Kidney (tissue), 13 donors: ENCODE measurements at regions not wholly inside any gene's neighbourhood (a gene's known extent, or its start where the extent isn't known, plus 50 kb on each side); places are given as distances from the start of the nearest gene placed in this dataset.

Source experiments
- DNase-seq, 5 donors: peaks; one replicate each; pipeline ENCODE4 v3.0.0-alpha.2; 2013 to 2020
- FAIRE-seq: peaks from 2 replicates; lab custom pipeline; 2012; peaks lifted over from hg19 to GRCh38; lab: Jason Lieb, UNC
- H3K27ac ChIP-seq, 2 donors: one replicate each; pipeline ENCODE4 v1.7.0; 2013; ENCODE audit warnings: low read depth in 2 of 2, low read length in 2 of 2, inconsistent platforms in 1 of 2
- H3K27me3 ChIP-seq: one replicate; pipeline ENCODE4 v1.7.1; 2013; ENCODE audit warnings: low read length, inconsistent platforms; ENCODE audit not compliant: control insufficient read depth, insufficient read depth
- H3K36me3 ChIP-seq, 3 donors: one replicate each; pipeline versions ENCODE4 v1.7.0 to v1.7.1; 2013; ENCODE audit warnings: low read length in 3 of 3, control low read depth in 1 of 3, inconsistent platforms in 1 of 3; ENCODE audit not compliant: insufficient read depth in 3 of 3, control insufficient read depth in 2 of 3
- H3K4me1 ChIP-seq, 3 donors: one replicate each; pipeline versions ENCODE4 v1.7.0 to v1.7.1; 2013; ENCODE audit warnings: low read length in 3 of 3, inconsistent platforms in 1 of 3, low read depth in 1 of 3; ENCODE audit not compliant: control insufficient read depth in 2 of 3, insufficient read depth in 2 of 3
- H3K4me3 ChIP-seq, 3 donors: one replicate each; pipeline versions ENCODE4 v1.7.0 to v1.8.1; 2013; ENCODE audit warnings: low read length in 3 of 3, control low read depth in 1 of 3, inconsistent platforms in 1 of 3
- H3K9ac ChIP-seq, 3 donors: one replicate each; pipeline versions ENCODE4 v1.7.0 to v1.7.1; 2013; ENCODE audit warnings: low read length in 3 of 3, control low read depth in 1 of 3, inconsistent platforms in 1 of 3
- H3K9me3 ChIP-seq, 3 donors: one replicate each; pipeline versions ENCODE4 v1.7.0 to v1.7.1; 2013; ENCODE audit warnings: low read length in 3 of 3, control low read depth in 1 of 3, inconsistent platforms in 1 of 3; ENCODE audit not compliant: control insufficient read depth in 2 of 3, insufficient read depth in 1 of 3
- CTCF ChIP-seq: IDR thresholded peaks from 3 replicates; pipeline ENCODE4 v1.5.1; 2012; ENCODE audit warnings: mild to moderate bottlenecking, moderate library complexity, borderline replicate concordance; ENCODE audit not compliant: insufficient read depth; ENCODE audit errors: extremely low read depth
- intact Hi-C: fragments of 100-400 bp; cut with DNase I; formaldehyde crosslinking; loops from one replicate; pipeline ENCODE4 v1.11.1; 2022
- donor health status: control.
- donor health status: control.
- donor health status: control.
- donor health status: control.
- donor health status: control.
- donor health status: DM: yes; HTN: yes; CAD: no.
- donor health status: Normal renal cell carcinoma (clear cell type).

- DNase-seq (no peak), FAIRE-seq (no peak)
- Histone ChIP-seq H3K4me1 (no peaks in the 10 kb centered on the region), H3K4me3 (no peak overlapping the region), H3K36me3 (no peaks in the 10 kb centered on the region), H3K27ac (no peak overlapping the region), H3K9me3 (no peaks in the 10 kb centered on the region), H3K9ac (no peak overlapping the region), H3K27me3 (no peaks in the 10 kb centered on the region)
- TF ChIP-seq CTCF, result no peak
- intact Hi-C loops, result no loop called here
Observed at GRCh38 chr4:138611017-138611416, 368.9 kb upstream of the SLC7A11 start.

DNA sequence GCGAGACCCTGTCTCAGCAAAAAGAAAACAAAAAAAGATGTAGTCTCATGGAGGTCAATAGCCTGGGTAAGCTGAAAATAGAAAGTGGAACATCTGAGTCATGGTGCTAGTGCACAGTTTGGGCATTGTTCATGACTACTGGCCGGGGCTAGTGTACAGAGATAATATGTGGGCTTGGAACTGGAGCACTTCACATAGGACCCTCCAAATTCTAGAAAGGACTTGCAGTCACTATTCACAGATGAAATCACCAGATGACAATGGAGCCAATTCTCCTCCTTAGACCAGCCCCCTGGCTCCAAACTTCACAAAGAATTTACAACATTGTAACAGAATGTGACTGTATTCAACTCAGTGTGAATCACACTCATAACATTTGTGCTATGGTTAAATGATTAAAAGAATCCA, 367.8 kb upstream of the SLC7A11 start:
- no peaks in the 10 kb centered on the region for H3K9me3 ChIP-seq
- H3K9ac ChIP-seq, result no peak overlapping the region
- H3K4me3 ChIP-seq, result no peak overlapping the region
- TF ChIP-seq CTCF, result no peak
- FAIRE-seq (no peak), DNase-seq (no peak)
- H3K27ac ChIP-seq, result no peak overlapping the region
- H3K4me1 ChIP-seq, result no peaks in the 10 kb centered on the region
- no peaks in the 10 kb centered on the region for H3K27me3 ChIP-seq
- intact Hi-C loops, result no loop called here
- no peaks in the 10 kb centered on the region for H3K36me3 ChIP-seq

GRCh38 chr4:138604556-138604955, 362.4 kb upstream of the SLC7A11 start:
- intact Hi-C loops, result no loop called here
- FAIRE-seq, result no peak

More at GRCh38 chr4:138604556-138604955, 362.4 kb upstream of the SLC7A11 start:
- DNase-seq, result no peak
- Histone ChIP-seq H3K4me3 (no peak overlapping the region), H3K27me3 (no peaks in the 10 kb centered on the region), H3K9ac (no peak overlapping the region), H3K27ac (no peak overlapping the region), H3K36me3 (no peaks in the 10 kb centered on the region), H3K9me3 (peaks cover 0 to 4% (median 0%) of the 10 kb centered on the region in 3 donors), H3K4me1 (no peaks in the 10 kb centered on the region)
- TF ChIP-seq CTCF, result no peak
